HT-29 (cell line): ENCODE measurements at regions not wholly inside any gene's neighbourhood (a gene's known extent, or its start where the extent isn't known, plus 50 kb on each side); places are given as distances from the start of the nearest gene placed in this dataset. TPM values are rescaled to one million over a fixed set of nuclear protein-coding genes. Genes with fewer than 3 reads are reported as not detected.

ENCODE experiments used
- DNase-seq: peaks from one replicate; pipeline ENCODE4 v3.0.0-alpha.2; 2015; ENCODE audit warnings: low spot score
- small RNA-seq: library from RNA; depleted of rRNA; stranded (forward); fragments of <200 nt; gene quantifications from one replicate; pipeline ENCODE3, GENCODE V24; 2014

- no peak for DNase-seq
Measured at GRCh38 chr6:168725802-168726201, 284.8 kb downstream of the SMOC2 start.

GRCh38 chr6:168724669-168725570 lies 283.9 kb downstream of the SMOC2 start:
- DNase-seq: no peak

- no peak for DNase-seq
Measured at GRCh38 chr6:168724033-168724432, 283.0 kb downstream of the SMOC2 start.

GRCh38 chr6:168722397-168722796 lies 281.4 kb downstream of the SMOC2 start:
- DNase-seq: no peak

- DNase-seq: no peak
Measured at GRCh38 chr6:168721571-168721970, 280.6 kb downstream of the SMOC2 start.

GRCh38 chr6:168719901-168720300 lies 278.9 kb downstream of the SMOC2 start:
- no peak for DNase-seq

GRCh38 chr6:168718821-168719475 lies 278.0 kb downstream of the SMOC2 start:
- no peak for DNase-seq

Small RNAs in the stretch of these regions (small RNA-seq; reads per million reads assigned to genes)
- not detected for gene AL513210.1
